Left lung (tissue), 4 donors: ENCODE measurements at regions not wholly inside any gene's neighbourhood (a gene's known extent, or its start where the extent isn't known, plus 50 kb on each side); places are given as distances from the start of the nearest gene placed in this dataset.
"Not testable (repeated sequence)": the region's sequence is repeated elsewhere in the genome, so short reads cannot be mapped to it uniquely, and the experiment has no call there.

Source experiments
- ATAC-seq: fragments of 200-7000 bp; cut with Tn5 transposase; one replicate; pipeline ENCODE4 v1.9.1; 2020; ENCODE audit warnings: moderate library complexity
- DNase-seq, 4 donors: peaks; one replicate each; pipeline ENCODE4 v3.0.0-alpha.2; 2013 to 2020
- H3K27ac ChIP-seq, 2 donors: fragments of 200-600 bp; sonication (generic) in 1 of 2; one replicate each; pipeline versions ENCODE4 v1.5.0 to v1.8.0; 2020 to 2021
- H3K27me3 ChIP-seq, 2 donors: fragments of 200-600 bp; sonication (generic) in 1 of 2; one replicate each; pipeline versions ENCODE4 v1.5.0 to v1.8.0; 2020 to 2021
- H3K36me3 ChIP-seq, 2 donors: fragments of 200-600 bp; sonication (generic) in 1 of 2; one replicate each; pipeline versions ENCODE4 v1.5.0 to v1.8.0; 2020 to 2021
- H3K4me1 ChIP-seq, 2 donors: fragments of 200-600 bp; one replicate each; pipeline ENCODE4 v1.8.0; 2021
- H3K4me3 ChIP-seq, 2 donors: fragments of 200-600 bp; sonication (generic) in 1 of 2; one replicate each; pipeline versions ENCODE4 v1.5.0 to v1.8.0; 2020 to 2021; ENCODE audit warnings: mild to moderate bottlenecking in 1 of 2
- H3K9me3 ChIP-seq, 2 donors: fragments of 200-600 bp; sonication (generic) in 1 of 2; one replicate each; pipeline versions ENCODE4 v1.5.0 to v1.8.0; 2020 to 2021
- intact Hi-C, 2 donors: fragments of 100-400 bp; cut with DNase I; formaldehyde crosslinking; loops; one replicate each; pipeline versions ENCODE4 v1.11.2 to v1.14.2; 2022
- TF ChIP-seq, protein P1 (sequence below), 2 donors: fragments of 200-600 bp; sonication (generic) in 1 of 2; IDR thresholded peaks; one replicate each; pipeline versions ENCODE4 v1.5.0 to v1.8.0; 2021; ENCODE audit warnings: antibody characterized with exemption in 2 of 2
- donor health status: DM: no; HTN: yes; CAD: no.
- donor health status: DM: no; HTN: no; CAD: no.

DNA sequence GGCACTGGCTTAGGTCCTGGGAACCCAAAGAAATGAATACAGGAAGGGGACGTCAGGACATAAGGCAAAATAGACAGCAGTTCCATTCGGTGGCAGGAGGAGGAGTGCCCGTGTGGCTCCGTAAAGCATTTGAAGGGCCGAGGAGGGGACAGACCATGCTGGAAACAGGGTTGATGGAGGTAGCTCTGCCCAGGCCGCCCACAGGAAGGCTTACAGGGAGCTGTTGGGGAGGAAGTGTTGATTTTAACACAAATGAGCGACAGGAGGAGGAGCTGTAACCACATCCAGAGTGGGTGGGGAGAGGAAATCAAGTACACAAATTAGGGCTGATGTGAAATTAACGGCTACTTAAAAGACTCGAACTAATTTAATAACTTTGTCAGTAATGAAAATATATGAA is 54.6 kb downstream of the RBFOX3 start:
- no peak overlapping the region for H3K27ac ChIP-seq
- TF ChIP-seq, protein P1, sequence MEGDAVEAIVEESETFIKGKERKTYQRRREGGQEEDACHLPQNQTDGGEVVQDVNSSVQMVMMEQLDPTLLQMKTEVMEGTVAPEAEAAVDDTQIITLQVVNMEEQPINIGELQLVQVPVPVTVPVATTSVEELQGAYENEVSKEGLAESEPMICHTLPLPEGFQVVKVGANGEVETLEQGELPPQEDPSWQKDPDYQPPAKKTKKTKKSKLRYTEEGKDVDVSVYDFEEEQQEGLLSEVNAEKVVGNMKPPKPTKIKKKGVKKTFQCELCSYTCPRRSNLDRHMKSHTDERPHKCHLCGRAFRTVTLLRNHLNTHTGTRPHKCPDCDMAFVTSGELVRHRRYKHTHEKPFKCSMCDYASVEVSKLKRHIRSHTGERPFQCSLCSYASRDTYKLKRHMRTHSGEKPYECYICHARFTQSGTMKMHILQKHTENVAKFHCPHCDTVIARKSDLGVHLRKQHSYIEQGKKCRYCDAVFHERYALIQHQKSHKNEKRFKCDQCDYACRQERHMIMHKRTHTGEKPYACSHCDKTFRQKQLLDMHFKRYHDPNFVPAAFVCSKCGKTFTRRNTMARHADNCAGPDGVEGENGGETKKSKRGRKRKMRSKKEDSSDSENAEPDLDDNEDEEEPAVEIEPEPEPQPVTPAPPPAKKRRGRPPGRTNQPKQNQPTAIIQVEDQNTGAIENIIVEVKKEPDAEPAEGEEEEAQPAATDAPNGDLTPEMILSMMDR (IDR thresholded peaks at IDR 0.05) = no peak
- intact Hi-C loops = no loop called here
- peaks cover 0 to 18% of the 10 kb centered on the region in 2 donors for H3K9me3 ChIP-seq
- peaks cover 0 to 48% of the 10 kb centered on the region in 2 donors for H3K27me3 ChIP-seq
- no peaks in the 10 kb centered on the region for H3K4me1 ChIP-seq
- H3K36me3 ChIP-seq = no peaks in the 10 kb centered on the region
- ATAC-seq = no peak
- H3K4me3 ChIP-seq = no peak overlapping the region
- DNase-seq = no peak

DNA sequence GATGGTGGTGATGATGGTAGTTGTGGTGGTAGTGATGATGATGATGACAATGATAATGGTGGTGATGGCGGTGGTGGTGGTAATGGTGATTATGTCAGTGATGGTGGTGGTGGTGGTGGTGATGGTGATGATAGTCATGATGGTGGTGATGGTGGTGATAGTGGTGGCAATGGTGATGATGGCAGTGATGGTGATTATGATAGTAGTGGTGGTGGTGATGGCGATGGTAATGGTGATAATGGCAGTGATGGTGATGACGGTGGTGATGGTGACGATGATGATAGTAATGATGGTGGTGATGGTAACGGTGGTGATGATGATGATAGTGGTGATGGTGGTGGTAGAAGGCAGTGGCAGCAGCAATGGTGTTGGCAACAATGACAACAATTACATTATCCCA is 55.3 kb downstream of the RBFOX3 start:
- Histone ChIP-seq H3K4me3 (no peak overlapping the region), H3K27ac (no peak overlapping the region), H3K4me1 (no peaks in the 10 kb centered on the region), H3K27me3 (peaks cover 0 to 41% of the 10 kb centered on the region in 2 donors), H3K36me3 (no peaks in the 10 kb centered on the region), H3K9me3 (peaks cover 0 to 18% of the 10 kb centered on the region in 2 donors)
- DNase-seq (no peak), ATAC-seq (no peak)
- intact Hi-C loops = no loop called here
- TF ChIP-seq, protein P1 (IDR thresholded peaks at IDR 0.05) = no peak

DNA sequence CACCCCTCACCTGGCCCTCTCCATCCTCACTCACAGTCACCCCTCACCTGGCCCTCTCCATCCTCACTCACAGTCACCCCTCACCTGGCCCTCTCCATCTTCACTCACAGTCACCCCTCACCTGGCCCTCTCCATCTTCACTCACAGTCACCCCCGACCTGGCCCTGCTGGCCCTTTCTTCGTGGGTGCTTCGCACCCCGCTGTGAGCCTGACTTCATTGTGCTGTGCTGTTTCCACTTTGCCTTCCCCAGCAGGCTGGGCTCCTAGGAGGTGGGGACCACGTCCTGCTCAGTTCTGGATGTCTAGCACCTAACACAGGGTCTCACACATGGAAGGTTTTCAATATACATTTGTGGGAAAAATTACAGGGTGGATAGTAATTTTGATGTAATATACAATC is 56.5 kb downstream of the RBFOX3 start:
- intact Hi-C loops, H3K27ac ChIP-seq, ATAC-seq, H3K4me3 ChIP-seq, H3K4me1 ChIP-seq, H3K36me3 ChIP-seq, DNase-seq: not testable (repeated sequence)
- peaks cover 0 to 34% of the 10 kb centered on the region in 2 donors for H3K27me3 ChIP-seq
- H3K9me3 ChIP-seq = peaks cover 0 to 18% of the 10 kb centered on the region in 2 donors

DNA sequence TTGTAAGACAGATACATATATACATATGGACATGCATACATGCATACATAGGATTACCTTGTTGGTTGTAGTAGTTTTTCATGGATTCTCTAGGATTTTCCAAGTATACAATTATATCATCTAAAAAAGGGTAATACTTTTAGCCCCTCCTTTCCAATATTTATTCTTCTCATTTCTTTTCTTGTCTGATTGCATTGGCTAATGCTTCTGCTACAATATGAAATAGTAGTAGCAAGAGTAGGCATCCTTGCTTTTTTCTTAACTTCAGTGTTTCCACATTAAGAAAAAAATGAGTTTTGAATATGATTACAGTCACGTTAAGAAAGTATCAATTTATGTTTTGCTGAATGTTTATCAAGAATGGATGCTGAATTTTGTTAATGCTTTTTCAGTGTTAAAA is 58.0 kb downstream of the RBFOX3 start:
- Histone ChIP-seq H3K4me1 (no peaks in the 10 kb centered on the region), H3K27ac (no peak overlapping the region), H3K4me3 (no peak overlapping the region), H3K36me3 (no peaks in the 10 kb centered on the region), H3K9me3 (peaks cover 0 to 18% of the 10 kb centered on the region in 2 donors), H3K27me3 (peaks cover 0 to 23% of the 10 kb centered on the region in 2 donors)
- DNase-seq (no peak), ATAC-seq (no peak)
- intact Hi-C loops = no loop called here
- TF ChIP-seq, protein P1 (IDR thresholded peaks at IDR 0.05) = no peak

DNA sequence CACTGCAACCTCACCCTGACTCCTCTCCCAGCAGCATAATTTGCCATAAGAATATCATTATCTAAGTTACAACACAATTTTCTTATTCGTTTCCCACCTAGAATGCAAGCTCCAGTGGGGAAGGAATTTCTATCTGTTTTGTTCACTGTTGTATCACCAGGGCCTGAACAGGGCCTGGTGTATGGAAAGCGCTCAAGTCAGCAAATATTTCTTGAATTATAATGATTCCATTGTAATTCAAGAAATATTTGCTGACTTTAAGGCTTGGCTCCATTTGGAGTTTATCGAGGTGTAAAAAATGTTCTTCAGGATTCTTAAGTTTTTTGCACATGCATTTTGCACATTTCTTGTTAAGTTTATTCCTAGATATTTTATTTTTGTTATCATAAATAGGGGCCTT is 58.4 kb downstream of the RBFOX3 start:
- intact Hi-C loops = no loop called here

More for the DNA sequence above, 58.4 kb downstream of the RBFOX3 start:
- peaks cover 0 to 23% of the 10 kb centered on the region in 2 donors for H3K27me3 ChIP-seq
- H3K9me3 ChIP-seq = peaks cover 0 to 18% of the 10 kb centered on the region in 2 donors
- H3K36me3 ChIP-seq = no peaks in the 10 kb centered on the region
- H3K4me1 ChIP-seq = no peaks in the 10 kb centered on the region
- DNase-seq (no peak), ATAC-seq (no peak)
- TF ChIP-seq, protein P1 (IDR thresholded peaks at IDR 0.05) = no peak
- H3K4me3 ChIP-seq = no peak overlapping the region
- no peak overlapping the region for H3K27ac ChIP-seq
